Mammary epithelial cell (primary cell): ENCODE measurements at regions not wholly inside any gene's neighbourhood (a gene's known extent, or its start where the extent isn't known, plus 50 kb on each side); places are given as distances from the start of the nearest gene placed in this dataset.

ENCODE experiments used
- CTCF ChIP-seq, 2 donors: IDR thresholded peaks in 1 of 2; conservative IDR thresholded peaks in 1 of 2; 2 replicates each; pipeline ENCODE4 v1.5.1; 2011 to 2012; ENCODE audit warnings: inconsistent platforms in 2 of 2, low read length in 2 of 2, mild to moderate bottlenecking in 2 of 2, control low read depth in 1 of 2, low read depth in 1 of 2; ENCODE audit not compliant: insufficient read depth in 1 of 2; ENCODE audit errors: extremely low read depth in 1 of 2
- EZH2 ChIP-seq: IDR thresholded peaks from 2 replicates; pipeline ENCODE4 v1.6.1; 2012; ENCODE audit warnings: low read length, inconsistent platforms, borderline replicate concordance

- no peak for TF ChIP-seq CTCF (conservative IDR thresholded peaks at IDR 0.05 in 1 of 2, IDR thresholded peaks at IDR 0.05 in 1 of 2; ENCODE audit: extremely low read depth in 1 of 2, insufficient read depth in 1 of 2, low read depth in 1 of 2, low read length in 2 of 2)
- no peak for TF ChIP-seq EZH2
Measured at GRCh38 chr13:102452836-102453235, 51.0 kb upstream of the FGF14 start.
